Smooth muscle cell (in vitro differentiated cells): ENCODE measurements at regions not wholly inside any gene's neighbourhood (a gene's known extent, or its start where the extent isn't known, plus 50 kb on each side); places are given as distances from the start of the nearest gene placed in this dataset.

Source experiments
- DNase-seq: peaks from one replicate; lab custom pipeline; 2025; ENCODE audit not compliant: unreplicated experiment; lab: John Stamatoyannopoulos, UW
- H2AFZ ChIP-seq: fragments of 200-600 bp; sonication (generic); 2 replicates; pipeline ENCODE4 v1.6.0; 2016; ENCODE audit warnings: antibody characterized with exemption, low read depth, mild to moderate bottlenecking
- H3F3A ChIP-seq: fragments of 200-600 bp; sonication (generic); 2 replicates; pipeline ENCODE4 v1.6.0; 2017; ENCODE audit warnings: antibody characterized with exemption, low read depth
- H3K27ac ChIP-seq: fragments of 200-600 bp; sonication (generic); 2 replicates; pipeline ENCODE4 v1.5.1; 2016; ENCODE audit warnings: low read depth, mild to moderate bottlenecking
- H3K27me3 ChIP-seq: fragments of 200-600 bp; sonication (generic); 2 replicates; pipeline ENCODE4 v1.6.1; 2016; ENCODE audit warnings: low read depth, mild to moderate bottlenecking
- H3K36me3 ChIP-seq: fragments of 200-600 bp; sonication (generic); 2 replicates; pipeline ENCODE4 v1.5.1; 2016; ENCODE audit warnings: low read depth
- H3K4me1 ChIP-seq: fragments of 200-600 bp; sonication (generic); 2 replicates; pipeline ENCODE4 v1.5.1; 2016; ENCODE audit warnings: low read depth
- H3K4me2 ChIP-seq: fragments of 200-600 bp; sonication (generic); 2 replicates; pipeline ENCODE4 v1.6.0; 2016; ENCODE audit warnings: mild to moderate bottlenecking
- H3K4me3 ChIP-seq: fragments of 200-600 bp; sonication (generic); 2 replicates; pipeline ENCODE4 v1.5.1; 2016; ENCODE audit warnings: mild to moderate bottlenecking
- H3K79me2 ChIP-seq: fragments of 200-600 bp; sonication (generic); 2 replicates; pipeline ENCODE4 v1.6.0; 2016; ENCODE audit warnings: low read depth, mild to moderate bottlenecking
- H3K9ac ChIP-seq: fragments of 200-600 bp; sonication (generic); 2 replicates; pipeline ENCODE4 v1.6.0; 2016; ENCODE audit warnings: low read depth
- H3K9me3 ChIP-seq: fragments of 200-600 bp; sonication (generic); replicated peaks from 2 replicates; pipeline ENCODE4 v1.5.1; 2016; ENCODE audit warnings: low read depth
- H4K20me1 ChIP-seq: fragments of 200-600 bp; sonication (generic); 2 replicates; pipeline ENCODE4 v1.6.0; 2016; ENCODE audit warnings: low read depth
- CTCF ChIP-seq: fragments of 200-600 bp; sonication (generic); IDR thresholded peaks from 2 replicates; pipeline ENCODE4 v1.5.1; 2017; ENCODE audit warnings: borderline replicate concordance, mild to moderate bottlenecking, antibody characterized with exemption; ENCODE audit not compliant: insufficient read depth, poor library complexity, severe bottlenecking
- WGBS: methylation state at CpG from one replicate; pipeline ENCODE4 v1.1.7; 2016; ENCODE audit warnings: low lambda C conversion rate; 5-methylcytosine and 5-hydroxymethylcytosine counted together

- no peak overlapping the region for H2AFZ ChIP-seq
- DNase-seq: no peak
- no peak overlapping the region for H3K27ac ChIP-seq
- 62% methylated on average over 6 of the region's 6 CpGs for WGBS
- H3K27me3 ChIP-seq: peaks cover 35% of the 10 kb centered on the region
- no peak overlapping the region for H3K9ac ChIP-seq
- no peaks in the 10 kb centered on the region for H3K9me3 ChIP-seq
- TF ChIP-seq CTCF: no peak
- no peaks in the 10 kb centered on the region for H4K20me1 ChIP-seq
- no peaks in the 10 kb centered on the region for H3K36me3 ChIP-seq
- no peak overlapping the region for H3K4me3 ChIP-seq
- H3F3A ChIP-seq: no peaks in the 10 kb centered on the region
- H3K4me1 ChIP-seq: no peaks in the 10 kb centered on the region
- no peak overlapping the region for H3K4me2 ChIP-seq
- H3K79me2 ChIP-seq: no peaks in the 10 kb centered on the region
Measured at GRCh38 chr22:22759371-22759770, 115.0 kb downstream of the GGTLC2 start.

- H3K36me3 ChIP-seq: no peaks in the 10 kb centered on the region
- no peak for DNase-seq
- H3K4me3 ChIP-seq: no peak overlapping the region
- H3K4me1 ChIP-seq: no peaks in the 10 kb centered on the region
- H3F3A ChIP-seq: no peaks in the 10 kb centered on the region
- no peak overlapping the region for H2AFZ ChIP-seq
- H3K9me3 ChIP-seq: no peaks in the 10 kb centered on the region
- no peak for TF ChIP-seq CTCF
- whole genome bisulfite sequencing: 73% methylated on average over 7 of the region's 7 CpGs
- no peak overlapping the region for H3K9ac ChIP-seq
- H4K20me1 ChIP-seq: no peaks in the 10 kb centered on the region
- H3K27ac ChIP-seq: no peak overlapping the region
- no peaks in the 10 kb centered on the region for H3K79me2 ChIP-seq
- H3K27me3 ChIP-seq: peaks cover 36% of the 10 kb centered on the region
- H3K4me2 ChIP-seq: no peak overlapping the region
Measured at GRCh38 chr22:22759889-22760546, 115.6 kb downstream of the GGTLC2 start.

DNA sequence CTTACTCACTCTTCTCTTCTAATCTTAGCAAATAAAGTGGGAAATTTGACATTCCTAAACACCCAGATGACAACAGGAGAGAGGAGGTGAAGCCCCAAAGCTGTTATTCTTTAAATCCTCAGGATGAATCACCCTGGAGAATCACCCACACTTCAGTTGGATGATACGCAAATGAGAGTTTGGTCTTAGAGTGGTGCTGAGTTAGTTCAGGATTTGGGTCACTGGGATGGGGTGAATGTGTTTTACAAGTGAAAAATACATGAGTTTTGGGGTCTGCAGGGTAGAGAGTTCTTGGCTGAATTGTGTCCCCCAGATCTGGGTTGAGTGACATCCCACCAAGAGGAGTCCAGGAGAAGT, 117.2 kb downstream of the GGTLC2 start:
- no peak for TF ChIP-seq CTCF

More for the DNA sequence above, 117.2 kb downstream of the GGTLC2 start:
- Histone ChIP-seq H3K27me3 (peaks cover 26% of the 10 kb centered on the region), H4K20me1 (no peaks in the 10 kb centered on the region), H2AFZ (no peak overlapping the region), H3K4me3 (no peak overlapping the region), H3K9me3 (no peaks in the 10 kb centered on the region), H3K4me2 (no peak overlapping the region), H3K4me1 (no peaks in the 10 kb centered on the region), H3F3A (no peaks in the 10 kb centered on the region), H3K27ac (no peak overlapping the region), H3K79me2 (no peaks in the 10 kb centered on the region), H3K9ac (no peak overlapping the region), H3K36me3 (no peaks in the 10 kb centered on the region)
- DNase-seq: no peak
- 76% methylated on average over 1 of the region's 1 CpG for WGBS
